KMS-11 (cell line): ENCODE measurements at regions not wholly inside any gene's neighbourhood (a gene's known extent, or its start where the extent isn't known, plus 50 kb on each side); places are given as distances from the start of the nearest gene placed in this dataset.

Experiments used
- H2AFZ ChIP-seq: fragments of 200-600 bp; sonication (generic); 2 replicates; pipeline ENCODE4 v1.6.1; 2016; ENCODE audit warnings: antibody characterized with exemption, mixed run types, low read depth
- H3K27ac ChIP-seq: fragments of 200-600 bp; sonication (generic); 2 replicates; pipeline ENCODE4 v1.6.1; 2016; ENCODE audit warnings: mild to moderate bottlenecking, mixed run types
- H3K27me3 ChIP-seq: fragments of 200-600 bp; sonication (generic); 2 replicates; pipeline ENCODE4 v1.6.1; 2017; ENCODE audit warnings: mild to moderate bottlenecking, low read depth, mixed run types, moderate library complexity; ENCODE audit not compliant: insufficient read depth
- H3K36me3 ChIP-seq: fragments of 200-600 bp; sonication (generic); 2 replicates; pipeline ENCODE4 v1.6.1; 2017; ENCODE audit warnings: mild to moderate bottlenecking, mixed run types; ENCODE audit not compliant: insufficient read depth
- H3K4me1 ChIP-seq: fragments of 200-600 bp; sonication (generic); 2 replicates; pipeline ENCODE4 v1.6.1; 2016; ENCODE audit warnings: mild to moderate bottlenecking, low read depth, mixed run types; ENCODE audit not compliant: poor library complexity, severe bottlenecking
- H3K4me2 ChIP-seq: fragments of 200-600 bp; sonication (generic); 2 replicates; pipeline ENCODE4 v1.7.0; 2016; ENCODE audit warnings: mild to moderate bottlenecking, mixed run types
- H3K4me3 ChIP-seq: fragments of 200-600 bp; sonication (generic); IDR thresholded peaks from 2 replicates; pipeline ENCODE4 v1.6.1; 2017; ENCODE audit warnings: low read depth, low read length, mixed read lengths; ENCODE audit not compliant: insufficient read depth
- H3K79me2 ChIP-seq: fragments of 200-600 bp; sonication (generic); 2 replicates; pipeline ENCODE4 v1.6.1; 2016; ENCODE audit warnings: low read depth, mixed run types; ENCODE audit not compliant: insufficient read depth
- H3K9ac ChIP-seq: fragments of 200-600 bp; sonication (generic); 2 replicates; pipeline ENCODE4 v1.6.1; 2016; ENCODE audit warnings: mild to moderate bottlenecking, mixed run types
- H4K20me1 ChIP-seq: fragments of 200-600 bp; sonication (generic); 2 replicates; pipeline ENCODE4 v1.6.1; 2016; ENCODE audit warnings: mild to moderate bottlenecking, mixed run types; ENCODE audit not compliant: insufficient read depth
- CTCF ChIP-seq: fragments of 200-600 bp; sonication (generic); conservative IDR thresholded peaks from 2 replicates; pipeline ENCODE4 v1.6.1; 2017; ENCODE audit warnings: low read depth, mild to moderate bottlenecking, antibody characterized with exemption, low read length, moderate library complexity, mixed read lengths

- no peak overlapping the region for H3K4me2 ChIP-seq
- H4K20me1 ChIP-seq = no peaks in the 10 kb centered on the region
- no peaks in the 10 kb centered on the region for H3K4me1 ChIP-seq
- H3K9ac ChIP-seq = no peak overlapping the region
- no peaks in the 10 kb centered on the region for H3K36me3 ChIP-seq
- H3K4me3 ChIP-seq = no peak overlapping the region
- TF ChIP-seq CTCF = no peak
- no peaks in the 10 kb centered on the region for H3K79me2 ChIP-seq
- no peaks in the 10 kb centered on the region for H3K27me3 ChIP-seq
- no peak overlapping the region for H2AFZ ChIP-seq
- no peak overlapping the region for H3K27ac ChIP-seq
These were observed 145.3 kb downstream of the CNTN3 start for GRCh38 chr3:74469151-74469550.

DNA sequence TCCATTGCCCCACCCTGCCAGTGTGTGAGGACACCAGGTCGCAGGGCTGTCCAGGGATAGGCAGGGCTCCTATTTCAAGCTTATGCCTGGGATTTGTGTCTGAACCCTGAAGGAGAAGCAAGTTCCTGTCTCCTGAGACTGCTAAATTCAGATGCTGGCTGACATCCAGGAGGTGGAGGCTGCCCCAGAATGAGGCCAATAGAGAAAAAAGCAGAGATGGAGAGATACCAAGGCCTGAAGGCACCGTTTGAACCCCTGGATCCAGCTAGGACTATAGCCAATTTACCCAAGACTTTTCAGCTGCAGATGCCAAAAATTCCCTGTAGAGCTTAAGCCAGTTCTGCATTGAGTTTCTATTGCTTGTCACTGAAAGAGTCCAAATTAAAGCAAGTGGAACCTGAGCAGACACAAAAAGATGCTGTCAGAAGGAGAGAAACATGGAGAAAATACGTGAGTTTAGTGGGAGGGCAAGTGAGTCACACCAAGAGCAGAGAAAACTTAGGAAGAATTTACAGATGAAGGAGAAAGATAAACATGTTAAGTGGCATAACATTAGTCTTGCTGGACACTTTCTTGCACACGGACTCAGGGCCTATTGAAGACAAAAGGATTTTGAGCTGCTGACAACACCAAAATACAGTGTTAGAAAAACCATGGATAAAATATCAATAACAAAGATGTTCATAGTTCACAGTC is 148.6 kb downstream of the CNTN3 start:
- no peaks in the 10 kb centered on the region for H3K79me2 ChIP-seq
- H3K9ac ChIP-seq = no peak overlapping the region
- H2AFZ ChIP-seq = no peak overlapping the region
- no peaks in the 10 kb centered on the region for H4K20me1 ChIP-seq
- no peaks in the 10 kb centered on the region for H3K36me3 ChIP-seq
- no peak overlapping the region for H3K4me2 ChIP-seq
- H3K27ac ChIP-seq = no peak overlapping the region
- H3K4me1 ChIP-seq = no peaks in the 10 kb centered on the region
- no peak for TF ChIP-seq CTCF
- H3K4me3 ChIP-seq = no peak overlapping the region
- H3K27me3 ChIP-seq = no peaks in the 10 kb centered on the region

GRCh38 chr3:74463515-74463914 is 150.9 kb downstream of the CNTN3 start:
- H3K4me3 ChIP-seq = no peak overlapping the region
- H3K9ac ChIP-seq = no peak overlapping the region
- TF ChIP-seq CTCF = no peak
- H3K4me1 ChIP-seq = no peaks in the 10 kb centered on the region
- no peak overlapping the region for H3K27ac ChIP-seq
- H3K79me2 ChIP-seq = no peaks in the 10 kb centered on the region
- no peaks in the 10 kb centered on the region for H3K27me3 ChIP-seq
- no peaks in the 10 kb centered on the region for H3K36me3 ChIP-seq
- H3K4me2 ChIP-seq = no peak overlapping the region
- no peak overlapping the region for H2AFZ ChIP-seq
- no peaks in the 10 kb centered on the region for H4K20me1 ChIP-seq

GRCh38 chr3:74456166-74456565 is 158.3 kb downstream of the CNTN3 start:
- Histone ChIP-seq H3K4me3 (no peak overlapping the region), H2AFZ (no peak overlapping the region), H3K4me1 (no peaks in the 10 kb centered on the region), H3K36me3 (no peaks in the 10 kb centered on the region), H3K79me2 (no peaks in the 10 kb centered on the region), H3K4me2 (no peak overlapping the region), H3K9ac (no peak overlapping the region), H3K27me3 (no peaks in the 10 kb centered on the region), H4K20me1 (no peaks in the 10 kb centered on the region), H3K27ac (no peak overlapping the region)
- TF ChIP-seq CTCF = no peak
